NB4 (cell line): ENCODE measurements at regions not wholly inside any gene's neighbourhood (a gene's known extent, or its start where the extent isn't known, plus 50 kb on each side); places are given as distances from the start of the nearest gene placed in this dataset.

Experiments
- MYC ChIP-seq: IDR thresholded peaks from 2 replicates; pipeline ENCODE4 v1.6.1; 2011; ENCODE audit warnings: low read depth, low read length
- POLR2A ChIP-seq: IDR thresholded peaks from 2 replicates; pipeline ENCODE4 v1.6.1; 2011; ENCODE audit warnings: mild to moderate bottlenecking; ENCODE audit not compliant: insufficient read length; ENCODE audit errors: extremely low read depth
- TF ChIP-seq, protein P1 (sequence below): IDR thresholded peaks from one replicate; pipeline ENCODE4 v1.5.1; 2012; ENCODE audit warnings: low read depth, low read length
- TF ChIP-seq, protein P2 (sequence below): IDR thresholded peaks from 2 replicates; pipeline ENCODE4 v1.6.1; 2011; ENCODE audit warnings: low read depth, low read length

DNA sequence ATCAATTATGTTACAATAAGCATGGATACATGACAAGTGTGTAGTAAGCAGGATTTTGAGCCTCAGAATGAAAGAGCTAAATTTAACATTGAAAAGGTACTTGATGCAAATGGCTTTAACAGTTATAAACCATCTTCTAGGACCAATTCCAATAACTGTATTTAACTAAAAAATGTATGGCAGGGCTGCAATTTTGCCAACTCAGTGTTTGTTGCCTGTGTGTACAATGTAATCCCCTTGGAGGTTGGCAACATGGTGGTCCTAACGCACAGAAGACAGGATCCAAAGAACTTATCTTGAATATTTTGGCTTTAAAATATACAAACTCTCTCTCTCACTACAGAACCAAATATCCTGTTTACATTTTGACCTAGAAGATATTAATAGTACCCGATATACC lies 2314.1 kb downstream of the LRRC4C start:
- TF ChIP-seq POLR2A = no peak
- TF ChIP-seq, protein P1, sequence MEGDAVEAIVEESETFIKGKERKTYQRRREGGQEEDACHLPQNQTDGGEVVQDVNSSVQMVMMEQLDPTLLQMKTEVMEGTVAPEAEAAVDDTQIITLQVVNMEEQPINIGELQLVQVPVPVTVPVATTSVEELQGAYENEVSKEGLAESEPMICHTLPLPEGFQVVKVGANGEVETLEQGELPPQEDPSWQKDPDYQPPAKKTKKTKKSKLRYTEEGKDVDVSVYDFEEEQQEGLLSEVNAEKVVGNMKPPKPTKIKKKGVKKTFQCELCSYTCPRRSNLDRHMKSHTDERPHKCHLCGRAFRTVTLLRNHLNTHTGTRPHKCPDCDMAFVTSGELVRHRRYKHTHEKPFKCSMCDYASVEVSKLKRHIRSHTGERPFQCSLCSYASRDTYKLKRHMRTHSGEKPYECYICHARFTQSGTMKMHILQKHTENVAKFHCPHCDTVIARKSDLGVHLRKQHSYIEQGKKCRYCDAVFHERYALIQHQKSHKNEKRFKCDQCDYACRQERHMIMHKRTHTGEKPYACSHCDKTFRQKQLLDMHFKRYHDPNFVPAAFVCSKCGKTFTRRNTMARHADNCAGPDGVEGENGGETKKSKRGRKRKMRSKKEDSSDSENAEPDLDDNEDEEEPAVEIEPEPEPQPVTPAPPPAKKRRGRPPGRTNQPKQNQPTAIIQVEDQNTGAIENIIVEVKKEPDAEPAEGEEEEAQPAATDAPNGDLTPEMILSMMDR = no peak
- TF ChIP-seq, protein P2, sequence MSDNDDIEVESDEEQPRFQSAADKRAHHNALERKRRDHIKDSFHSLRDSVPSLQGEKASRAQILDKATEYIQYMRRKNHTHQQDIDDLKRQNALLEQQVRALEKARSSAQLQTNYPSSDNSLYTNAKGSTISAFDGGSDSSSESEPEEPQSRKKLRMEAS = no peak
- no peak for TF ChIP-seq MYC
